ENCODE measurements at regions not wholly inside any gene's neighbourhood (a gene's known extent, or its start where the extent isn't known, plus 50 kb on each side); places are given as distances from the start of the nearest gene placed in this dataset.

DNA sequence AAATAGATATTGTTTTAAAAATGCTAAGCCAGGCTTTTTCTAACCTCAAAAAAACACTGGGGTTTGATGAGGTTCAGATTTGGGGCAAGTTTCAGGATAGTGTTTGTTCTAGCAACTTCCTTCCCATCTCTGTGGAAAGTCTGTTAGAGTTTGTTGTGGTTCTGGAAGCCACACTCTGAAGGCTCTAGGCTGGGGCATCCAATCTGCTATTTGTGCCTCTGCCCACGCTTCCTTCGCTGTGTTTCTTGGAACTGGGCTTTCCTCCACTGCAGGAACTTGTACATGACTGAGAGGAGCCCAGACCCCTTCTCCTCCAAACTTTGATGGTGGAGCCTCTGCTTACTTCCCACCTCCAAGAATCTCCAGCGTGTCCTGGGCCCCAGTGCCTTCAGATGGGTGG, 108.5 kb upstream of the SLC25A13 start:
- Mint-ChIP-seq H3K36me3 (ENCODE audit: low read depth) (no peaks in the 10 kb centered on the region), H3K27ac (no peak overlapping the region), H3K9me3 (no peaks in the 10 kb centered on the region), H3K4me1 (ENCODE audit: low read depth) (no peaks in the 10 kb centered on the region), H3K4me3 (no peak overlapping the region), H3K27me3 (no peaks in the 10 kb centered on the region)
- intact Hi-C loops (cut with micrococcal nuclease): no loop called here

- no peak overlapping the region for H3K27ac Mint-ChIP-seq
- H3K4me3 Mint-ChIP-seq: no peak overlapping the region
- no peaks in the 10 kb centered on the region for H3K9me3 Mint-ChIP-seq
- peaks cover 2% of the 10 kb centered on the region for H3K27me3 Mint-ChIP-seq
- intact Hi-C loops (cut with micrococcal nuclease): no loop called here
- no peaks in the 10 kb centered on the region for H3K36me3 Mint-ChIP-seq (ENCODE audit: low read depth)
- no peaks in the 10 kb centered on the region for H3K4me1 Mint-ChIP-seq (ENCODE audit: low read depth)
Measured at GRCh38 chr7:96427143-96427542, 105.2 kb upstream of the SLC25A13 start.

DNA sequence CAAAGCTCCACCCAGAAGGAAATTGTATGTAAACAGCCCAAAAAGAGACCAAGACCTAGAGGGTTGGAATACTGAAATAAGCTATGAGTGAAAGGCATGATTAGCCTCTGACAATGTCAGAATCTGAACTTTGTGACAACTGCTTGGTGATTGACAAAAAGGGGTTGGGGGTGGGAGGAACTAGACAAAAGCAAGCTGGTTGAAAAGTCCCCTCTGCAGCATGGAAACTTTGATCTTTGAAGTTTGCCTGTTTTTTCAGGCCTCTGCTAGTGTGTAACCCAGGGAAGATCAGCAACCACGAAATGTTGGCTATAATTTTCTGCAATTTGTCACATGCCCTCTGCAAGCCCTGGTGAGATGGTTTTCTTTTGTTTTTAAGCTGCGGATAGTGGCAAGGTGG, 104.8 kb upstream of the SLC25A13 start:
- no peaks in the 10 kb centered on the region for H3K9me3 Mint-ChIP-seq
- H3K27me3 Mint-ChIP-seq: peaks cover 2% of the 10 kb centered on the region
- intact Hi-C loops (cut with micrococcal nuclease): no loop called here
- H3K4me1 Mint-ChIP-seq (ENCODE audit: low read depth): no peaks in the 10 kb centered on the region
- no peak overlapping the region for H3K27ac Mint-ChIP-seq
- no peaks in the 10 kb centered on the region for H3K36me3 Mint-ChIP-seq (ENCODE audit: low read depth)
- no peak overlapping the region for H3K4me3 Mint-ChIP-seq

- intact Hi-C loops (cut with micrococcal nuclease): no loop called here
Measured at GRCh38 chr7:96426027-96426426, 104.1 kb upstream of the SLC25A13 start.

DNA sequence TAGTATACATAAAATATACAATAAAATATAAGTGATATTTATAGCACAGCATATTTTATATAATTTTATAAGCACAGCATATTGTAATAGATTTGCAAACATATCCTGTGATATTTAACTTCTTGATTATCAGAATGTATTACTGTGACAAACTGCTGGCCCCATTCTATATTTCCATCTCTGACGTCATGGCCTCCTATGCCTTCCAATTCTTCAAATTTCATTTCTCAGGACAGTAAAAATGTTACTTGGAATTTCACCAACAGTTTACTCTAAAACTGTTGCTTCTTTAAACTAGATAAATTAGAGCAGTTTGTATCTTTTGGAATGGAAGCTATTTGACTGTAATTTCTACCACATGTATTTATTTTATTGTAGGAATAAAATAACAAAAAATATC, 102.5 kb upstream of the SLC25A13 start:
- H3K4me1 Mint-ChIP-seq (ENCODE audit: low read depth): no peaks in the 10 kb centered on the region
- H3K27me3 Mint-ChIP-seq: peaks cover 2% of the 10 kb centered on the region
- intact Hi-C loops (cut with micrococcal nuclease): no loop called here

More at GRCh38 chr7:96426027-96426426, 104.1 kb upstream of the SLC25A13 start:
- Mint-ChIP-seq H3K9me3 (no peaks in the 10 kb centered on the region), H3K27me3 (peaks cover 2% of the 10 kb centered on the region), H3K4me1 (ENCODE audit: low read depth) (no peaks in the 10 kb centered on the region), H3K27ac (no peak overlapping the region), H3K36me3 (ENCODE audit: low read depth) (no peaks in the 10 kb centered on the region), H3K4me3 (no peak overlapping the region)

GRCh38 chr7:96422388-96422787, 100.5 kb upstream of the SLC25A13 start:
- H3K36me3 Mint-ChIP-seq (ENCODE audit: low read depth): no peaks in the 10 kb centered on the region

More for the DNA sequence above, 102.5 kb upstream of the SLC25A13 start:
- Mint-ChIP-seq H3K4me3 (no peak overlapping the region), H3K36me3 (ENCODE audit: low read depth) (no peaks in the 10 kb centered on the region), H3K27ac (no peak overlapping the region), H3K9me3 (no peaks in the 10 kb centered on the region)

DNA sequence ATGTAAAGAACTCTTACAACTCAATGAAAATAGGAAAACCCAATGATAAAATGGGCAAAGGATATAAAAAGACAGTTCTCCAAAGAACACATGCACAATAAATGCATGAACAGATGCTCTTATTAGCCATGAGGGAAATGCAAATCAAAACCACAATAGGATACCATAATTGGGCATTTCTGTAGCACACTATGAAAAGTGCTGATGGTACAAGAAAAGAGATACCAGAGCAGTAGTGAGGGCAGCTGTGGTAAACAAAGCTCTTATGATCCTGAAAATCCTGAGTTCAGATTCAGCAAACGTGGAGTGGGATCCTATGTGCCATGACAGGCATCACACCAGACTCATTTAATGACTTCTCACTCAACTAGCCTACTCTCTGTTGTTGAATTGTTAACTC, 96.7 kb upstream of the SLC25A13 start:
- Mint-ChIP-seq H3K4me1 (ENCODE audit: low read depth) (no peaks in the 10 kb centered on the region), H3K9me3 (no peaks in the 10 kb centered on the region), H3K27me3 (peaks cover 1% of the 10 kb centered on the region), H3K27ac (no peak overlapping the region), H3K4me3 (no peak overlapping the region), H3K36me3 (ENCODE audit: low read depth) (no peaks in the 10 kb centered on the region)
- intact Hi-C loops (cut with micrococcal nuclease): no loop called here

More at GRCh38 chr7:96422388-96422787, 100.5 kb upstream of the SLC25A13 start:
- Mint-ChIP-seq H3K4me1 (ENCODE audit: low read depth) (no peaks in the 10 kb centered on the region), H3K9me3 (no peaks in the 10 kb centered on the region), H3K27ac (no peak overlapping the region), H3K4me3 (no peak overlapping the region), H3K27me3 (peaks cover 2% of the 10 kb centered on the region)
- intact Hi-C loops (cut with micrococcal nuclease): no loop called here

- Mint-ChIP-seq H3K4me1 (ENCODE audit: low read depth) (no peaks in the 10 kb centered on the region), H3K36me3 (ENCODE audit: low read depth) (no peaks in the 10 kb centered on the region), H3K27ac (no peak overlapping the region), H3K9me3 (no peaks in the 10 kb centered on the region), H3K4me3 (no peak overlapping the region), H3K27me3 (peaks cover 1% of the 10 kb centered on the region)
- intact Hi-C loops (cut with micrococcal nuclease): no loop called here
Measured at GRCh38 chr7:96417784-96418183, 95.9 kb upstream of the SLC25A13 start.

- Mint-ChIP-seq H3K4me1 (ENCODE audit: low read depth) (no peaks in the 10 kb centered on the region), H3K27ac (no peak overlapping the region), H3K27me3 (peaks cover 1% of the 10 kb centered on the region), H3K9me3 (no peaks in the 10 kb centered on the region), H3K4me3 (no peak overlapping the region), H3K36me3 (ENCODE audit: low read depth) (no peaks in the 10 kb centered on the region)
- intact Hi-C loops (cut with micrococcal nuclease): no loop called here
Measured at GRCh38 chr7:96416599-96416998, 94.7 kb upstream of the SLC25A13 start.

DNA sequence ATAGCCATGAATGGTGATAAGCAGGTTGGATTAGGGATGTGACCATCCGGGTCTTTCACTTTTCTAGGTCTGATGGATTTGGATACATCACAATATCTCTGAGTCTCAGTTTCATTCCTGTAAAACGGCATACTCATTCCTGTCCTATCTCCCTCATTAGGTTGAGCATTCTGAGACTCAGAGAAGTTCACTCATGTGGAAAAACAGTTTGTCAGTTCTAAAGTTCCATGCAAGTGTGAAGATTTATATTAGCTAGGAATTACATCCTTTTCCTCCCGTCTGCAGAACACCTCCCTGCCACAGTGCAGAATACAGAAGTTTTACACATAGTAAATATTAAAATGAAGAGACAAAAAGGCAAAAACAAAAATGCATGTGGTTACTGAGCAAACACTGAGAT, 94.2 kb upstream of the SLC25A13 start:
- no peak overlapping the region for H3K4me3 Mint-ChIP-seq
- no peaks in the 10 kb centered on the region for H3K4me1 Mint-ChIP-seq (ENCODE audit: low read depth)
- H3K36me3 Mint-ChIP-seq (ENCODE audit: low read depth): no peaks in the 10 kb centered on the region
- no peaks in the 10 kb centered on the region for H3K9me3 Mint-ChIP-seq
- peaks cover 1% of the 10 kb centered on the region for H3K27me3 Mint-ChIP-seq
- H3K27ac Mint-ChIP-seq: no peak overlapping the region
- intact Hi-C loops (cut with micrococcal nuclease): no loop called here

DNA sequence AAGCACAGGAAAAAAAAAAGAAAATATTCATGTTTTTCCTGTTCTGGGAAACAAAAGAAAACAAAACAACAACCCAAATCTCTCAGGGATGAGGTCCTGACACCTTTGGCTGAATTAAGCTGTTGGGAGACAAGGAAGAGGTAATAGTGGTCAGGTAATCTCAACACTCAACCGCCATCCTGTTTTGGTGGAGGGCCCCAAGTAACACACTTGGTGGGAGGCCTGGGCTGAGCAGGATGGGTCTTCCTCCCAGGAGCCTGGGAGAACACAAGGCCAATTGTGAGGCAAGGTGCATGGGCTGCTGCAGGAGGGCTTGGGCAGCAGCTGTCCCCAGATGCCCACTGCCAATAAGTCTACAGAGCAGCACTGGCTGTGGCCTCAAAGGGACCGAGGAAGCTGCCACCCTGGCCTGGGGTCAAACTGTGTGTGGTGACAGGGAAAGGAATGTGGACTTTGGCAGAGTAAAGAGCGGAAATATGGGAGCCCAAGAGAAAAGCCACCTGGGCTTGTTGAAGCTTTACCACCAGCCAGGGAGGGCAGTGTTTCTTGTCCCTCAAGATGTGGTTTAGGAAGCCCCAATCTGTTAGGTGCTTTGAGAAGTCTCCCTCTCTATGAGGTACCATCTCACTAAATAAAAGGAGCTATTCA, 93.5 kb upstream of the SLC25A13 start:
- no peaks in the 10 kb centered on the region for H3K9me3 Mint-ChIP-seq
- H3K4me3 Mint-ChIP-seq: no peak overlapping the region
- no peak overlapping the region for H3K27ac Mint-ChIP-seq
- peaks cover 1% of the 10 kb centered on the region for H3K27me3 Mint-ChIP-seq
- no peaks in the 10 kb centered on the region for H3K36me3 Mint-ChIP-seq (ENCODE audit: low read depth)
- H3K4me1 Mint-ChIP-seq (ENCODE audit: low read depth): no peaks in the 10 kb centered on the region
- intact Hi-C loops (cut with micrococcal nuclease): loop anchor here (2.0 kb wide), 1 partner anchor 611 kb away; no protein-coding TSS in a partner anchor

- no peak overlapping the region for H3K27ac Mint-ChIP-seq
- peaks cover 1% of the 10 kb centered on the region for H3K27me3 Mint-ChIP-seq
- intact Hi-C loops (cut with micrococcal nuclease): loop anchor here (2.0 kb wide), 1 partner anchor 612 kb away; no protein-coding TSS in a partner anchor
Measured at GRCh38 chr7:96414931-96415292, 93.0 kb upstream of the SLC25A13 start.

GRCh38 chr7:96410126-96410839, 88.4 kb upstream of the SLC25A13 start:
- no peak overlapping the region for H3K4me3 Mint-ChIP-seq
- no peaks in the 10 kb centered on the region for H3K9me3 Mint-ChIP-seq
- no peaks in the 10 kb centered on the region for H3K36me3 Mint-ChIP-seq (ENCODE audit: low read depth)
- H3K4me1 Mint-ChIP-seq (ENCODE audit: low read depth): no peaks in the 10 kb centered on the region
- H3K27me3 Mint-ChIP-seq: peaks cover 2% of the 10 kb centered on the region
- no peak overlapping the region for H3K27ac Mint-ChIP-seq
- intact Hi-C loops (cut with micrococcal nuclease): no loop called here

More at GRCh38 chr7:96414931-96415292, 93.0 kb upstream of the SLC25A13 start:
- H3K4me1 Mint-ChIP-seq (ENCODE audit: low read depth): no peaks in the 10 kb centered on the region
- no peak overlapping the region for H3K4me3 Mint-ChIP-seq
- no peaks in the 10 kb centered on the region for H3K9me3 Mint-ChIP-seq
- no peaks in the 10 kb centered on the region for H3K36me3 Mint-ChIP-seq (ENCODE audit: low read depth)

DNA sequence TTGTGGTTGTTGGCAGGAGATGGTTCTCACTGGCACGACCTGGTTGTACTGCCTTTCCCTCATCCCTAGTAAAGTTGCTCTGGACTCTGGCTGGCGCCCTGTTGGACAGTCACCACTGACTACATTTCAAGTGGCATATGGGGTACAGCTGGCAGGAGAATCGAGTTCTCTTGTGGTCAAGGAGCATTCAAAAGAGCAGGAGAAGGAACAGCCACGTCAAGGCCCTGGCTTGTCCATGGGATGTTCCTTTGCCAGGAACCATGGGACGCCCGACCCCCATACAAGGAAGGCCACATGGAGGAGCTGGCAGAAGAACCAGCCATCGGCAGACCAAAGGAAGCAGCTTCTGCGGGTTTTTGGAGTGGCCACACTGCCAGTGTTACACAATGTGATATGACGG, 87.0 kb upstream of the SLC25A13 start:
- intact Hi-C loops (cut with micrococcal nuclease): no loop called here
- H3K4me1 Mint-ChIP-seq (ENCODE audit: low read depth): no peaks in the 10 kb centered on the region
- H3K9me3 Mint-ChIP-seq: peaks cover 8% of the 10 kb centered on the region
- peaks cover 6% of the 10 kb centered on the region for H3K27me3 Mint-ChIP-seq
- H3K4me3 Mint-ChIP-seq: no peak overlapping the region
- no peaks in the 10 kb centered on the region for H3K36me3 Mint-ChIP-seq (ENCODE audit: low read depth)
- H3K27ac Mint-ChIP-seq: no peak overlapping the region

Measured in dendritic cell treated with granulocyte-macrophage colony-stimulating factor and Interleukin-4, amounts not matched to agents 40 ng/mL and 50 ng/mL, for 4 days (primary cell).